Lower leg skin (tissue), 3 donors: ENCODE measurements at regions not wholly inside any gene's neighbourhood (a gene's known extent, or its start where the extent isn't known, plus 50 kb on each side); places are given as distances from the start of the nearest gene placed in this dataset.

Experiments
- CTCF ChIP-seq, 3 donors: fragments of 450-650 bp; IDR thresholded peaks; one replicate each; pipeline ENCODE4 v1.5.1; 2016; ENCODE audit warnings: antibody characterized with exemption in 3 of 3, mild to moderate bottlenecking in 3 of 3, moderate library complexity in 2 of 3
- POLR2A ChIP-seq, 2 donors: fragments of 450-650 bp; IDR thresholded peaks; one replicate each; pipeline ENCODE4 v1.6.1; 2016 to 2017; ENCODE audit warnings: antibody characterized with exemption in 2 of 2, mild to moderate bottlenecking in 1 of 2, moderate library complexity in 1 of 2

- no peak for TF ChIP-seq CTCF (IDR thresholded peaks at IDR 0.05)
- TF ChIP-seq POLR2A (IDR thresholded peaks at IDR 0.05) = no peak
These were observed 69.4 kb downstream of the CPN2 start for GRCh38 chr3:194281766-194282165.
